Spinal cord (tissue), 10 donors: ENCODE measurements at regions not wholly inside any gene's neighbourhood (a gene's known extent, or its start where the extent isn't known, plus 50 kb on each side); places are given as distances from the start of the nearest gene placed in this dataset. TPM values are rescaled to one million over a fixed set of nuclear protein-coding genes. Genes with fewer than 3 reads are reported as not detected.

Source experiments
- DNase-seq, 6 donors: peaks; one replicate each; pipeline versions ENCODE4 v3.0.0 to v3.0.0-alpha.2; 2013 to 2015; ENCODE audit warnings: low spot score in 6 of 6, low read depth in 4 of 6
- H3K27ac ChIP-seq: one replicate; pipeline ENCODE4 v1.5.1; 2013; ENCODE audit warnings: low read depth, low read length, control low read depth
- H3K27me3 ChIP-seq: one replicate; pipeline ENCODE4 v1.6.1; 2013; ENCODE audit warnings: low read length; ENCODE audit not compliant: control insufficient read depth, insufficient read depth
- H3K36me3 ChIP-seq: one replicate; pipeline ENCODE4 v1.6.1; 2013; ENCODE audit warnings: low read length; ENCODE audit not compliant: control insufficient read depth, insufficient read depth
- H3K4me1 ChIP-seq: one replicate; pipeline ENCODE4 v1.6.1; 2013; ENCODE audit warnings: low read length; ENCODE audit not compliant: control insufficient read depth, insufficient read depth
- H3K4me3 ChIP-seq: one replicate; pipeline ENCODE4 v1.5.1; 2013; ENCODE audit warnings: low read depth, low read length, control low read depth
- H3K9me3 ChIP-seq: one replicate; pipeline ENCODE4 v1.6.1; 2013; ENCODE audit warnings: low read length; ENCODE audit not compliant: control insufficient read depth, insufficient read depth
- WGBS: methylation state at CpG from one replicate; pipeline ENCODE4 v1.1.5; 2013; ENCODE audit warnings: missing lambda C conversion rate; ENCODE audit not compliant: insufficient coverage; 5-methylcytosine and 5-hydroxymethylcytosine counted together
- small RNA-seq: library from RNA; depleted of rRNA; stranded (forward); fragments of <200 nt; gene quantifications from one replicate; pipeline ENCODE3, GENCODE V24; 2014; ENCODE audit warnings: low replicate concordance
- donor health status: healthy.

DNA sequence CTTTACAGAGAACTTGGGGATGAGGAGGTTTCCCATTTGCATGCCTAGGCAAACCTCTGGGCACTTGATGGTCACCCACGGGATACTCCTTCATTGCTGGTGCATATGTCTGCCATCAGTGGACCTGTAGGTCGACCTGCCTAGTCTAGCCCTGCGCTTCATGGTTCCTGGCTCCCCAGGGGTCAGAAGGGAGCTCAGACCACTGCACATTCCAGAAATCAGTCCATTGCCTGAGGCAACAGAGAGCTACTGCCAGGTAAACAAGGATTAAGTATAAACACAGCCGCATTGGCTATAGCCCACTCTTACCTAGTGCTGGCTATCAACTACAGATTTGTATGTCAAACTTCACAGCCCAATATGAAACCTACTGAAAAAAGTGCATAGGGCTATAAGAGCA lies 476.4 kb downstream of the SOX5 start:
- Histone ChIP-seq H3K27ac (no peak overlapping the region), H3K9me3 (no peaks in the 10 kb centered on the region), H3K4me3 (no peak overlapping the region), H3K36me3 (no peaks in the 10 kb centered on the region), H3K4me1 (no peaks in the 10 kb centered on the region), H3K27me3 (no peaks in the 10 kb centered on the region)
- DNase-seq: no peak
- 87% methylated on average over 4 of the region's 4 CpGs for WGBS

DNA sequence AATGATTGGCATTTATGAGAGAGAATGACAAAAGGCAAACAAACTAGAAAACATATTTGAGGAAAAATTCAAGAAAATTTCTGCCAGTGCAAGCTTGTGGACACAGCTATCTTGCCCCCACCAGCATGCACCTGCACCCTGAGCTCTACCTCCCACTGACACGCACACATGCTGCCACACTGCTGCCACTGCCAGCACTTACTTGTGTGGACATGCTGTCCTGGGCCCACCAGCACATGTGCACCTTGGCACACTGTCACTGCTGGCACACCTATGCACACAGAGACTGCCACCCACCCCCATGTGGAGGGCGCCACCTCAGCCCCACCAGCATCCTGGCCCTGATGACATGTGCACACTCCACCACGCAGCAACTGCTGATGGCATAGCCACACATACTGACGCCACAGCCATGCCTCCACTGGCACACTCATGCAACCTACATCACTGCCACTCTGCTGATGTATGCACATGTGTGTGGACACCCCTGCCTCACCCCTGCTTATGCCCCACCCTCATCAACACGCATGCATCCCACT lies 475.0 kb downstream of the SOX5 start:
- Histone ChIP-seq H3K36me3 (no peaks in the 10 kb centered on the region), H3K27ac (no peak overlapping the region), H3K4me1 (no peaks in the 10 kb centered on the region), H3K9me3 (no peaks in the 10 kb centered on the region), H3K27me3 (no peaks in the 10 kb centered on the region), H3K4me3 (no peak overlapping the region)
- WGBS: 98% methylated on average over 5 of the region's 5 CpGs
- DNase-seq: no peak

Small RNA genes in the stretch of these regions (small RNA-seq; reads per million reads assigned to genes)
- not detected for gene AC087258.2
